H1 (cell line): ENCODE measurements at regions not wholly inside any gene's neighbourhood (a gene's known extent, or its start where the extent isn't known, plus 50 kb on each side); places are given as distances from the start of the nearest gene placed in this dataset.

Source experiments
- BCL11A ChIP-seq, 2 experiments: IDR thresholded peaks; one replicate each; pipeline ENCODE4 v1.6.1; 2011; ENCODE audit warnings: low read depth in 2 of 2, low read length in 2 of 2, mild to moderate bottlenecking in 2 of 2
- HDAC6 ChIP-seq: IDR thresholded peaks from one replicate; pipeline ENCODE4 v1.7.1; 2012; ENCODE audit warnings: low read depth, mild to moderate bottlenecking, inconsistent platforms, low read length, moderate library complexity
- POLR2A ChIP-seq, 2 experiments: IDR thresholded peaks; 1 replicate in 1 of 2; 2 replicates in 1 of 2; pipeline ENCODE4 v1.6.1; 2011; ENCODE audit warnings: low read depth in 2 of 2, low read length in 2 of 2, mild to moderate bottlenecking in 2 of 2; ENCODE audit errors: control extremely low read depth in 1 of 2
- POLR2AphosphoS5 ChIP-seq: IDR thresholded peaks from 2 replicates; pipeline ENCODE4 v1.6.1; 2011; ENCODE audit warnings: low read depth, low read length
- RBBP5 ChIP-seq: IDR thresholded peaks from 2 replicates; pipeline ENCODE4 v1.7.1; 2012; ENCODE audit warnings: low read depth, mild to moderate bottlenecking, inconsistent platforms, low read length, moderate library complexity, borderline replicate concordance
- RXRA ChIP-seq: IDR thresholded peaks from 2 replicates; pipeline ENCODE4 v1.6.1; 2011; ENCODE audit warnings: low read depth, mild to moderate bottlenecking, low read length, moderate library complexity; ENCODE audit not compliant: insufficient read depth
- ZNF274 ChIP-seq: IDR thresholded peaks from 2 replicates; pipeline ENCODE4 v1.7.0; 2012; ENCODE audit warnings: low read length, borderline replicate concordance; ENCODE audit errors: extremely low read depth
- TF ChIP-seq, protein P1 (sequence below), 3 experiments: IDR thresholded peaks; 1 replicate in 2 of 3; 2 replicates in 1 of 3; pipeline versions ENCODE4 v1.5.1 to v1.6.1; 2011; ENCODE audit warnings: low read length in 3 of 3, mild to moderate bottlenecking in 3 of 3, inconsistent platforms in 2 of 3, low read depth in 1 of 3, moderate library complexity in 1 of 3; ENCODE audit not compliant: insufficient read depth in 1 of 3; ENCODE audit errors: control extremely low read depth in 1 of 3

DNA sequence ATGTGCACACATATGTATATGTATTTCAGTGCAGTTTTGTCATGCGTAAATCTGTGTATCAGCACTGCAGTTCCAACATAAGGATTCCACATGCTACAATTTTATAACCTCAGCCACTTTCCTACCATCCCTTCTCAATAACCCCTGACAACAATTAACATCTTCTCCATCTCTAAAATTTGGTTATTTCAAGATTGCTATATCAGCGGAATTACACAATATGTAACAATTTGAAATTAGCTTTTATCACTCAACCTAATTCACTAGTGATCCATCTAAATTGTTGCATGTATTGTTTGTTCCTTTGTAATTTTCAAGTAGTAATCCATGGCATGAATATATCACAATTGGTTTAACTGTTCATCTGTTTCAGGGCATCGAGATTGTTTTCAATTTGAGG is 511.3 kb downstream of the HAO1 start:
- no peak for TF ChIP-seq HDAC6
- no peak for TF ChIP-seq ZNF274
- TF ChIP-seq, protein P1, sequence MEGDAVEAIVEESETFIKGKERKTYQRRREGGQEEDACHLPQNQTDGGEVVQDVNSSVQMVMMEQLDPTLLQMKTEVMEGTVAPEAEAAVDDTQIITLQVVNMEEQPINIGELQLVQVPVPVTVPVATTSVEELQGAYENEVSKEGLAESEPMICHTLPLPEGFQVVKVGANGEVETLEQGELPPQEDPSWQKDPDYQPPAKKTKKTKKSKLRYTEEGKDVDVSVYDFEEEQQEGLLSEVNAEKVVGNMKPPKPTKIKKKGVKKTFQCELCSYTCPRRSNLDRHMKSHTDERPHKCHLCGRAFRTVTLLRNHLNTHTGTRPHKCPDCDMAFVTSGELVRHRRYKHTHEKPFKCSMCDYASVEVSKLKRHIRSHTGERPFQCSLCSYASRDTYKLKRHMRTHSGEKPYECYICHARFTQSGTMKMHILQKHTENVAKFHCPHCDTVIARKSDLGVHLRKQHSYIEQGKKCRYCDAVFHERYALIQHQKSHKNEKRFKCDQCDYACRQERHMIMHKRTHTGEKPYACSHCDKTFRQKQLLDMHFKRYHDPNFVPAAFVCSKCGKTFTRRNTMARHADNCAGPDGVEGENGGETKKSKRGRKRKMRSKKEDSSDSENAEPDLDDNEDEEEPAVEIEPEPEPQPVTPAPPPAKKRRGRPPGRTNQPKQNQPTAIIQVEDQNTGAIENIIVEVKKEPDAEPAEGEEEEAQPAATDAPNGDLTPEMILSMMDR (IDR thresholded peaks at IDR 0.05; ENCODE audit: control extremely low read depth in 1 of 3, insufficient read depth in 1 of 3, low read depth in 1 of 3, low read length in 3 of 3): no peak
- no peak for TF ChIP-seq RBBP5
- no peak for TF ChIP-seq POLR2A (IDR thresholded peaks at IDR 0.05; ENCODE audit: control extremely low read depth in 1 of 2, low read depth in 2 of 2, low read length in 2 of 2)
- no peak for TF ChIP-seq BCL11A (IDR thresholded peaks at IDR 0.05; ENCODE audit: low read depth in 2 of 2, low read length in 2 of 2)
- TF ChIP-seq POLR2AphosphoS5: no peak
- TF ChIP-seq RXRA: no peak
